ENCODE measurements at regions not wholly inside any gene's neighbourhood (a gene's known extent, or its start where the extent isn't known, plus 50 kb on each side); places are given as distances from the start of the nearest gene placed in this dataset.

GRCh38 chr6:92566632-92567031 is 852.7 kb downstream of the EPHA7 start:
- no peak overlapping the region for H2BK120ac ChIP-seq (replicated peaks; ENCODE audit: low read depth, low read length)
- H3K79me1 ChIP-seq (ENCODE audit: low read depth, low read length) = no peaks in the 10 kb centered on the region
- no peaks in the 10 kb centered on the region for H3K4me1 ChIP-seq (replicated peaks in 1 of 4; ENCODE audit: control insufficient read depth in 3 of 4, insufficient read depth in 4 of 4, low read length in 3 of 4)
- no peak overlapping the region for H3K9ac ChIP-seq (replicated peaks in 1 of 4; ENCODE audit: extremely low read depth in 1 of 4, low read depth in 3 of 4, low read length in 3 of 4)
- H2BK5ac ChIP-seq (ENCODE audit: low read depth, low read length) = no peak overlapping the region
- FAIRE-seq (no peak), DNase-seq (ENCODE audit: low read depth in 1 of 2, low spot score in 2 of 2) (no peak)
- H3K23me2 ChIP-seq (ENCODE audit: low read depth, low read length) = no peaks in the 10 kb centered on the region
- H4K8ac ChIP-seq (ENCODE audit: extremely low read depth, insufficient read depth, low read length) = no peak overlapping the region
- H2BK20ac ChIP-seq (ENCODE audit: low read length) = no peak overlapping the region
- H3K18ac ChIP-seq (ENCODE audit: extremely low read depth, low read length) = no peak overlapping the region
- WGBS, 2 experiments (ENCODE audit: extremely low coverage in 1 of 2, insufficient coverage in 1 of 2, insufficient read length in 1 of 2, insufficient replicate concordance in 2 of 2, low coverage in 1 of 2, low lambda C conversion rate in 2 of 2, missing lambda C conversion rate in 1 of 2) = 80% methylated on average over 4 of the region's 4 CpGs; no CpG with 5 or more reads in 1 of the 2 experiments
- H3K36me3 ChIP-seq (ENCODE audit: control insufficient read depth in 2 of 4, insufficient read depth in 4 of 4, low read length in 3 of 4) = no peaks in the 10 kb centered on the region
- H2AFZ ChIP-seq (ENCODE audit: low read length) = no peak overlapping the region
- H3K4ac ChIP-seq (replicated peaks; ENCODE audit: insufficient read length, low read depth, low read length) = no peak overlapping the region
- H2AK5ac ChIP-seq (ENCODE audit: low read depth, low read length) = no peak overlapping the region
- no peaks in the 10 kb centered on the region for H3K27me3 ChIP-seq (replicated peaks in 1 of 4; ENCODE audit: control insufficient read depth in 3 of 4, extremely low read depth in 1 of 4, insufficient read depth in 3 of 4, low read length in 3 of 4)
- H2BK12ac ChIP-seq (ENCODE audit: low read depth, low read length) = no peak overlapping the region
- H4K91ac ChIP-seq (replicated peaks; ENCODE audit: insufficient read length, low read length) = no peak overlapping the region
- no peak overlapping the region for H3K27ac ChIP-seq (ENCODE audit: low read depth, low read length)
- H3K56ac ChIP-seq (replicated peaks; ENCODE audit: insufficient read length, low read depth, low read length) = no peak overlapping the region
- H4K5ac ChIP-seq (ENCODE audit: insufficient read length, low read depth, low read length) = no peak overlapping the region
- no peaks in the 10 kb centered on the region for H4K20me1 ChIP-seq (replicated peaks in 1 of 2; ENCODE audit: control insufficient read depth in 1 of 2, insufficient read depth in 2 of 2, low read length in 2 of 2)
- no peaks in the 10 kb centered on the region for H3K79me2 ChIP-seq (ENCODE audit: control insufficient read depth in 1 of 2, insufficient read depth in 2 of 2, low read length in 2 of 2)
- H3K4me3 ChIP-seq (ENCODE audit: extremely low read depth in 1 of 4, insufficient read depth in 2 of 4, low read depth in 3 of 4, low read length in 4 of 4) = no peak overlapping the region
- H3K23ac ChIP-seq (ENCODE audit: insufficient read length) = no peak overlapping the region
- H3K4me2 ChIP-seq (ENCODE audit: insufficient read depth in 1 of 2, low read depth in 2 of 2, low read length in 2 of 2) = no peak overlapping the region
- H3K9me3 ChIP-seq (ENCODE audit: insufficient read depth in 2 of 2, low read depth in 1 of 2, low read length in 1 of 2) = no peaks in the 10 kb centered on the region
- H3K14ac ChIP-seq (ENCODE audit: insufficient read length) = no peak overlapping the region
- ChIA-PET POLR2A (ENCODE audit: partially characterized antibody) (no interaction called here), CTCF (ENCODE audit: partially characterized antibody) (no interaction called here)
- no peak overlapping the region for H2BK15ac ChIP-seq (ENCODE audit: low read length)
- no peak for TF ChIP-seq ZNF274 (IDR thresholded peaks at IDR 0.05; ENCODE audit: borderline replicate concordance, extremely low read depth, low read length)
- no peak for TF ChIP-seq EGR1 (IDR thresholded peaks at IDR 0.05; ENCODE audit: borderline replicate concordance, low read depth, low read length)
- no peak for TF ChIP-seq SIRT6 (IDR thresholded peaks at IDR 0.05; ENCODE audit: low read length)
- TF ChIP-seq KDM4A (IDR thresholded peaks at IDR 0.05; ENCODE audit: low read depth, low read length, severe bottlenecking) = no peak
- no peak for TF ChIP-seq RBBP5 (IDR thresholded peaks at IDR 0.05; ENCODE audit: borderline replicate concordance, low read depth, low read length)
- TF ChIP-seq CHD2 (IDR thresholded peaks at IDR 0.05; ENCODE audit: low read length) = no peak
- no peak for TF ChIP-seq ASH2L (IDR thresholded peaks at IDR 0.05; ENCODE audit: low read length)
- TF ChIP-seq ATF3 (IDR thresholded peaks at IDR 0.05; ENCODE audit: insufficient read depth, low read depth, low read length) = no peak
- TF ChIP-seq GABPA (IDR thresholded peaks at IDR 0.05; ENCODE audit: borderline replicate concordance, insufficient read depth, low read length) = no peak
- no peak for TF ChIP-seq EZH2 (IDR thresholded peaks at IDR 0.05; ENCODE audit: low read depth, low read length, severe bottlenecking)
- TF ChIP-seq TAF1 (IDR thresholded peaks at IDR 0.05; ENCODE audit: low read depth, low read length) = no peak
- TF ChIP-seq HDAC2 (IDR thresholded peaks at IDR 0.05; ENCODE audit: borderline replicate concordance in 1 of 2, low read depth in 2 of 2, low read length in 2 of 2) = no peak
- TF ChIP-seq SRF (IDR thresholded peaks at IDR 0.05; ENCODE audit: low read depth, low read length) = no peak
- TF ChIP-seq MAX (IDR thresholded peaks at IDR 0.05) = no peak
- TF ChIP-seq NANOG (IDR thresholded peaks at IDR 0.05; ENCODE audit: insufficient read depth, low read depth, low read length, poor library complexity, severe bottlenecking) = no peak

Data from H1 (cell line).